C4-2B (cell line): ENCODE measurements at regions not wholly inside any gene's neighbourhood (a gene's known extent, or its start where the extent isn't known, plus 50 kb on each side); places are given as distances from the start of the nearest gene placed in this dataset.

Source experiments
- ZFX ChIP-seq: fragments of 450-650 bp; IDR thresholded peaks from 2 replicates; pipeline ENCODE4 v1.6.1; 2017
- TF ChIP-seq, protein P1 (sequence below): fragments of 450-650 bp; conservative IDR thresholded peaks from 2 replicates; pipeline ENCODE4 v1.5.1; 2017; ENCODE audit warnings: mild to moderate bottlenecking

- TF ChIP-seq, protein P1, sequence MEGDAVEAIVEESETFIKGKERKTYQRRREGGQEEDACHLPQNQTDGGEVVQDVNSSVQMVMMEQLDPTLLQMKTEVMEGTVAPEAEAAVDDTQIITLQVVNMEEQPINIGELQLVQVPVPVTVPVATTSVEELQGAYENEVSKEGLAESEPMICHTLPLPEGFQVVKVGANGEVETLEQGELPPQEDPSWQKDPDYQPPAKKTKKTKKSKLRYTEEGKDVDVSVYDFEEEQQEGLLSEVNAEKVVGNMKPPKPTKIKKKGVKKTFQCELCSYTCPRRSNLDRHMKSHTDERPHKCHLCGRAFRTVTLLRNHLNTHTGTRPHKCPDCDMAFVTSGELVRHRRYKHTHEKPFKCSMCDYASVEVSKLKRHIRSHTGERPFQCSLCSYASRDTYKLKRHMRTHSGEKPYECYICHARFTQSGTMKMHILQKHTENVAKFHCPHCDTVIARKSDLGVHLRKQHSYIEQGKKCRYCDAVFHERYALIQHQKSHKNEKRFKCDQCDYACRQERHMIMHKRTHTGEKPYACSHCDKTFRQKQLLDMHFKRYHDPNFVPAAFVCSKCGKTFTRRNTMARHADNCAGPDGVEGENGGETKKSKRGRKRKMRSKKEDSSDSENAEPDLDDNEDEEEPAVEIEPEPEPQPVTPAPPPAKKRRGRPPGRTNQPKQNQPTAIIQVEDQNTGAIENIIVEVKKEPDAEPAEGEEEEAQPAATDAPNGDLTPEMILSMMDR, result no peak
- TF ChIP-seq ZFX, result no peak
Measured at GRCh38 chr4:28755081-28755480, 1894.4 kb downstream of the STIM2 start.
